Epithelial cell of proximal tubule (primary cell): ENCODE measurements at regions not wholly inside any gene's neighbourhood (a gene's known extent, or its start where the extent isn't known, plus 50 kb on each side); places are given as distances from the start of the nearest gene placed in this dataset.

ENCODE experiments used
- DNase-seq: peaks from one replicate; pipeline ENCODE4 v3.0.0-alpha.2; 2011; ENCODE audit warnings: low read depth
- H3K4me3 ChIP-seq: 2 replicates; pipeline ENCODE4 v1.5.1; 2011; ENCODE audit warnings: low read depth, mild to moderate bottlenecking, low read length
- CTCF ChIP-seq: conservative IDR thresholded peaks from 2 replicates; pipeline ENCODE4 v1.5.1; 2012; ENCODE audit warnings: low read depth, mild to moderate bottlenecking, low read length

GRCh38 chr4:14560577-14560976 is 441.7 kb upstream of the CPEB2 start:
- no peak overlapping the region for H3K4me3 ChIP-seq
- no peak for TF ChIP-seq CTCF
- no peak for DNase-seq

DNA sequence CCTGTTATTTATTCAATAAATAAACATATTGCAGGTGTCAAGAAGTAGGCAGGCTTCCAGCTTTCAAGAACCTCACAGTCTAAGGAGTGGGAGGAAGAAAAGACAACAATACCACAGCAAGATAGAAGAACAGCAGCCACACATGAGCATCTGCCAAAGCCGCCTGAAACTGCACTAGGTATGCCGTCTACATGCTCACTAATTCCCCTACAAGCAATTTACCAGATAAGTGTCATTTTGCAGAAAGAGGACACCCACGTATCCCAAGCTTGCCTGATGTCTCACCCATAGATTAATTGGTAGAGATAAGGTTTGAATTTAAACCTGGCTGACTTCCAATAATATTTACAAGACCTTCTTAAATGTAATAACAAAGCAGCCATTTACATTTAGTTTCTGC is 439.4 kb upstream of the CPEB2 start:
- no peak for DNase-seq
- no peak for TF ChIP-seq CTCF
- H3K4me3 ChIP-seq = no peak overlapping the region

GRCh38 chr4:14564281-14564680 is 438.0 kb upstream of the CPEB2 start:
- no peak overlapping the region for H3K4me3 ChIP-seq
- no peak for DNase-seq
- TF ChIP-seq CTCF = no peak

DNA sequence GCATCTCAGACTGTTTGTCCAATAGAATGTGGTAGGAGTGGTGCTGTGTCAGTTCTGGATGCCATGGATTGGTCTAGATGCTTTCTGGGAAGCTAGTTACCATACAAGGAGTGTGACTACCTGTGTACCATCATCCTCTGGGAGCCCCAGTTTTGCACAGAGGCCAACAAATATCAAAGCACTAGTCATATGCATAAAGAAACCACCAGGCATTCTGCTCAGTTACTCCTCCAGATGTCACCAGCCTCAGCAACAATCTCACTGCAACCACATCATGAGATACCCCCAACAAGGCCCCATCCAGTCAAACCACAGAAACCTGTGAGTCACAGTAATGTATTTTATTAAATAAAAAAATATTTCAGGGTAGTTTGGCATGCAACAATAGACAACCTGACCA is 435.8 kb upstream of the CPEB2 start:
- H3K4me3 ChIP-seq = no peak overlapping the region
- no peak for DNase-seq
- no peak for TF ChIP-seq CTCF

DNA sequence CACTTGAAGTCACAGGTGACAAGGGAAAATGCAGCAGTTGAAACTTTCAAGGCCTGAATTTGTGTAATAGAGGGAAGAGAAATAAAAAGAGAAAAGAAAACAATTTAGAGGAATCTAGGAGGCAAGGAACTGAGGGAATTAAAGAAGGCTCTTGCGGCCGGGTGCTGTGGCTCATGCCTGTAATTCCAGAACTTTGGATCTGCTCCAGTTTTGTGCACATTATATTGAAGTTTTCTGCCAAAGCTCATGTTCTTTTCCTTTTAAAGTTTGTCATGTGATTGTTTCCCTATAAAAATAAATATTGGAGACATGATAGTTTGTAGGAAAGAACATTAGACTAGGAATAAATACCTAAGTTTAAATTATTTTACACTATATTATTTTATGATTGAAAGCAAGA is 433.9 kb upstream of the CPEB2 start:
- TF ChIP-seq CTCF = no peak
- DNase-seq = no peak
- no peak overlapping the region for H3K4me3 ChIP-seq

DNA sequence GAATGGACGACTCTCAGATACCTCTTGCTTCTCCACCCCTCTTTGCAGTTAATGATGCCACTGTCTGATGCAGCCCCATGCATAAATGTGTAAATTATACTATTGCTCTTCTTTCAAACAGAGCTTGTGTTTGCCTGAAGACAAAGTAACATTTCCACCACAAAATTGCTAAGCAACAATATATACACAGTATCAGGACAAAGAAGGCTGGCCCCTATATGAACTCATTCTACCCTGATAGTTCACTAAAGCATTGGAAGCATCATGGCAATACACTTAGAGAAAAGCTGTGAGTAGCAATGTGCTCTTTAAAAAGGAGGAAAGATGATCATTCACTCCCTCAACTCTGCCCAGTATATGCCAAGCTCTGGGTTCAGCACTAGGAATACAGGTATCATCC is 427.0 kb upstream of the CPEB2 start:
- DNase-seq = no peak
- no peak overlapping the region for H3K4me3 ChIP-seq
- no peak for TF ChIP-seq CTCF

GRCh38 chr4:14575919-14576318 is 426.4 kb upstream of the CPEB2 start:
- no peak for DNase-seq
- no peak overlapping the region for H3K4me3 ChIP-seq
- TF ChIP-seq CTCF = no peak
